ENCODE measurements at regions not wholly inside any gene's neighbourhood (a gene's known extent, or its start where the extent isn't known, plus 50 kb on each side); places are given as distances from the start of the nearest gene placed in this dataset.

GRCh38 chr10:111593578-111593977 lies 516.7 kb downstream of the ADRA2A start:
- Histone ChIP-seq H3K9me3 (no peaks in the 10 kb centered on the region), H3K4me3 (no peak overlapping the region), H3K4me1 (ENCODE audit: low read depth) (no peaks in the 10 kb centered on the region), H3K36me3 (ENCODE audit: low read depth) (no peaks in the 10 kb centered on the region)
- no peak for TF ChIP-seq CTCF (IDR thresholded peaks at IDR 0.05)
- DNase-seq: no peak
- intact Hi-C loops (cut with DNase I, micrococcal nuclease): no loop called here
- ATAC-seq: no peak

GRCh38 chr10:111595173-111595572 lies 518.3 kb downstream of the ADRA2A start:
- H3K4me3 ChIP-seq: no peak overlapping the region
- TF ChIP-seq CTCF (IDR thresholded peaks at IDR 0.05): no peak
- H3K4me1 ChIP-seq (ENCODE audit: low read depth): no peaks in the 10 kb centered on the region
- intact Hi-C loops (cut with DNase I, micrococcal nuclease): loop anchor here in 1 of 2 donors (5.0 kb wide), 1 partner anchor 518 kb away; the partner anchor contains the start of gene ADRA2A
- H3K9me3 ChIP-seq: no peaks in the 10 kb centered on the region
- H3K36me3 ChIP-seq (ENCODE audit: low read depth): no peaks in the 10 kb centered on the region
- ATAC-seq: no peak
- no peak for DNase-seq

GRCh38 chr10:111598433-111599059 lies 521.7 kb downstream of the ADRA2A start:
- Histone ChIP-seq H3K4me3 (no peak overlapping the region), H3K4me1 (ENCODE audit: low read depth) (no peaks in the 10 kb centered on the region), H3K36me3 (ENCODE audit: low read depth) (no peaks in the 10 kb centered on the region), H3K9me3 (no peaks in the 10 kb centered on the region)
- peak in 1 of 3 donors; percentile 73 for DNase-seq
- ATAC-seq: peak; percentile 83
- TF ChIP-seq CTCF (IDR thresholded peaks at IDR 0.05): peak; percentile 62
- intact Hi-C loops (cut with DNase I, micrococcal nuclease): loop anchor here in 1 of 2 donors (5.0 kb wide), 1 partner anchor 521 kb away; the partner anchor contains the start of gene ADRA2A

- intact Hi-C loops (cut with DNase I, micrococcal nuclease): loop anchor here in 1 of 2 donors (5.0 kb wide), 1 partner anchor 523 kb away; the partner anchor contains the start of gene ADRA2A
- no peak for ATAC-seq
- no peak for TF ChIP-seq CTCF (IDR thresholded peaks at IDR 0.05)
- Histone ChIP-seq H3K4me1 (ENCODE audit: low read depth) (no peaks in the 10 kb centered on the region), H3K36me3 (ENCODE audit: low read depth) (no peaks in the 10 kb centered on the region), H3K9me3 (no peaks in the 10 kb centered on the region), H3K4me3 (no peak overlapping the region)
- DNase-seq: no peak
These were observed 523.1 kb downstream of the ADRA2A start for GRCh38 chr10:111599943-111600342.

- Histone ChIP-seq H3K4me3 (no peak overlapping the region), H3K9me3 (no peaks in the 10 kb centered on the region), H3K36me3 (ENCODE audit: low read depth) (no peaks in the 10 kb centered on the region), H3K4me1 (ENCODE audit: low read depth) (no peaks in the 10 kb centered on the region)
- ATAC-seq (peak; percentile 57), DNase-seq (peak; percentile 32 to 44 (median 43))
- TF ChIP-seq CTCF (IDR thresholded peaks at IDR 0.05): no peak
- intact Hi-C loops (cut with DNase I, micrococcal nuclease): no loop called here
These were observed 523.9 kb downstream of the ADRA2A start for GRCh38 chr10:111600772-111601171.

Data from mucosa of descending colon (tissue), 3 donors.